HG02642 (cell line): ENCODE measurements at regions not wholly inside any gene's neighbourhood (a gene's known extent, or its start where the extent isn't known, plus 50 kb on each side); places are given as distances from the start of the nearest gene placed in this dataset.
A peak's percentile ranks its signal among the peaks of the same experiment; 100 is the strongest.
"Not testable (repeated sequence)": the region's sequence is repeated elsewhere in the genome, so short reads cannot be mapped to it uniquely, and the experiment has no call there.

Experiments
- ATAC-seq: cut with Tn5 transposase; IDR thresholded peaks from one replicate; pipeline ENCODE4 v1.9.1; 2021; ENCODE audit warnings: mild to moderate bottlenecking; ENCODE audit not compliant: unreplicated experiment, poor library complexity

DNA sequence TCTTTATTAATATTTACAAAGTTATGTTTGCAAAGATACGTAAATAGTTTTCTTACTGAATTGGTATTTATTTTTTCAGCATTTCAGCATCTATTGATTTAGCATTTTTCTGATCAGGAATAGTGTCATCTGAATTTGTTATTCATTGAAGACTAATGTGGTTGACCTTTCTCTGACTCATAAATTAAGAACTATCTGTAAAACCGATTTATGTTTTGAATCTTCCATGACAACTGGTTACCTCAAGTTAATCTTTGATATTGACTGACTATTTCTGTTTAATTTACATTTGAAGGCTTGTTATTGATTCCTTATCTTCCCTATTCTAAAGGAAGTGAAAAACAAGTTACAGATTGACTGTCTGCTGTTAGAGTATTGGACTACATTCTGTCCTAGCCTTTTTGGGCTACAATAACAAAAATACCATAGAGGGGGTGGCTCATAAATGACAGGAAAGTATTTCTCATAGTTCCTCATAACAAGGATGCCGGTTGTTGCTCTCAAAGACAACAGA, 1131.4 kb downstream of the PLA2G4A start:
- no peak for ATAC-seq

DNA sequence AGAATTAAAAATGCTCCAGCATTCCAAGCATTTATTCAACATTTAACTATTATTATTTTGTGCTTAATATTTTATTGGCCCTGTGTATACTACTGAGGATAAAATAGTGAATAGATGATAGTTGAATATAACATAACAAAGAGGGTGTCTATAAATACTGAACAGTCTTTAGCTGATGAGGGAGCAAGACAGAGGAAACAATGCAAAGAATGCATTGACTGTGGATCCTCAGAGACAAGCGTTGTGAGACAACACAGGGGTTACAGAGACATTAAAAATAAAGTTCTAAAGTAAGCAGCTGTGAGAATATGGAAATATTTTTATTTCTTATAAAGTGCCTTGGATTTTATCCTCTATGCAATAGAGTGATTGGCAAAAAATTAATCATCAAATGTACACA, 1133.1 kb downstream of the PLA2G4A start:
- ATAC-seq: no peak

DNA sequence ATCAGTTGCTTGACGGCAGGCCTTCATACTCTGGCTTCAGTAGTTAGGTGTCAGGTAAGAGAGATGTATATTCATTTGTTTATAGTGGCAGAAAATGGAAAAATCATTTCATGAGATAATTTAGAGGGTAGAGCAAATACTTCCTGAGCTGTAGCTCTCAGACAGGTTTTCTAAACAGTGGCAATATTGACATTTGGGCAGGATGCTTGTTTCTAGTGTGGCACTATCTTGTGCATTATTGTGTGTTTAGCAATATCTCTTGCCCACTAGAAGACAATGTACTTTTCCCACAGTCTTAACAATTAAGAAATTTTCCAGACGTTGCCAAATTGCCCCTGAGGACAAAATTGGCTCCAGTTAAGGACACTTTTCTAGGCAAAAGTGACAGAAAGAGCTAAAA, 1143.1 kb downstream of the PLA2G4A start:
- ATAC-seq: no peak

DNA sequence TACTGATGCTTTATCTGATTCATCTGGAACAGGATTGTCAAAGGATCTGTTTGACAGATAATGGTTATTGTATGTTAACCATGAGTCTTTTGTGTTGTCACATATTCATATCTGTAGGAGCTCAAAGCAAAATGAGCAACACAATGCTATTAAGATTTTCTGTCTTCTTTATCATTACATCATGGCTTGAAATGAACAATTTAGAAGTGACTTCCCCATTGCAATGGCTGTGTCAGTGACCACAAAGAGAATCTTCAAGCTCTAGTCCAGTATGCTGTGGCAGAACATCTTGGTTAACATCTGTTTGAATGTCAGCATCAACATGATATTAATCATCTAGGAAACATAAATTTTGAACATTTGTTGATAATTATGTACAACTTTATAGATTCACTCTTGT, 1148.5 kb downstream of the PLA2G4A start:
- no peak for ATAC-seq

DNA sequence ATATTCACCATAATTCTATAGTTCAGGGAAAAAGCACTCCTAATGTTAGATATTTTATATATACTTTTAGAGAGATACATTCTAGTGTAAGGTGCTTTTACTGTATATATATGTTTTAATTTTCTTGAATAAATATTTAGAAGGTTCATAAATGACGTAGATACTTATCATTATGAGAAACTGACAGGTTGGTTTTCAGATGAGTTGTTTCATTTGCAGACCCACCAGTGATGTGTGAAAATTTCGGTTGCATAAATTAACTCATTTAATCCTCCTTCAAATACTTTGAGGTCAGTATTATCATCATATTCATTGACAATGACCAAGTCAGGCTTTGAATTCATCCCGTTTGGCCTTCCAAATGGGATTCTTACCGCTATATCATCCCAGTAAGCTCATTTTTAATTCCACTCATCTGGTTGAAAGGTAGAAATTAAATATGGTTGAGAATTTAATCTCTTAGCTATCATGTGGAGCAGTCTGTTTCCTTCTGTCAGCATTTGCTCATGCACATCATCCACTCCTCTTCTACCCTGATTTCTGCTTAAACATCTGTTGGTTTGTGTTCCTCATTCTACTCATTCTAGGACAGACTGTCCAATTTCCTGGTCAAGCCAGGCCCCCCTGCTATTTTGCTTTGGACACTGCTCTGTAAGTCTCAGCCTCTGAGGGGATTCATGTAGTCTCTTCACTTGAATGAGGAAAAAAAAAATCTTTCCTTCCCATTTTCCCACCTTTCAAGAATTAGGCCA, 1156.6 kb downstream of the PLA2G4A start:
- ATAC-seq: peak; percentile 48

DNA sequence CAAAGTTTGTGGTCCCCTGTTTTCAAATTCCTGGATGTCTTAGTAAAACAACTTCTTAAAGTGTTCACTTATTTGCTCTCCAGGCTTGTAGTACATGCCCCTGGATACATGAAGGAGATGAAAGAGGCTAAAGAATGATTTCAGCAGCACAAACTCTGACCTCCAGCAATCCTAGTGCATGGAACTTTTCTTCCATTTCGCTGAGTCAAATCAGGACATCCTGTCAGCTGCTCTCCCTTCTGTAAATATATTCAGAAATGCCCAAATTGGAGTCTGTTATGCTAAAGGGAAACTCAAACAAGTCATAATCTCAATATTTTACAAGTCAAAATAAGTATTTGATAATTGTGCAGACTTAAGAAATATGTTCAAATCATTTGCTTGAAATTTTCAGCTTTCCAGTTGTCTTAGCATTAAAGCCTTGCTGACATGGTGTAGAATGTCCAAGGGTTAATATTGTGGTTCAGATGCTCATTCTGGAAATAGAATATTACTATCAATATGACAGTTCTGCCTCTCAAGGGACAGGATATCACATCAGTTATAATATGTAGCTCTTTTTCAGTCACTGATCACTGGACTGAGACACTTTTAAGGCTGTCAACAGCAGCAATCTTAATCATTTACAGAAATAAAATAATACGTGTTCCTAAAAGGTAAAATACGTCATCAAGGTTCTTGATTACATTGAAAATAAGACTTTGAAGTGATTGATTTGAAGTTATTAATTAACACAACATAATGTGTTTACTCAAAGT, 1157.3 kb downstream of the PLA2G4A start:
- peak; percentile 75 for ATAC-seq

DNA sequence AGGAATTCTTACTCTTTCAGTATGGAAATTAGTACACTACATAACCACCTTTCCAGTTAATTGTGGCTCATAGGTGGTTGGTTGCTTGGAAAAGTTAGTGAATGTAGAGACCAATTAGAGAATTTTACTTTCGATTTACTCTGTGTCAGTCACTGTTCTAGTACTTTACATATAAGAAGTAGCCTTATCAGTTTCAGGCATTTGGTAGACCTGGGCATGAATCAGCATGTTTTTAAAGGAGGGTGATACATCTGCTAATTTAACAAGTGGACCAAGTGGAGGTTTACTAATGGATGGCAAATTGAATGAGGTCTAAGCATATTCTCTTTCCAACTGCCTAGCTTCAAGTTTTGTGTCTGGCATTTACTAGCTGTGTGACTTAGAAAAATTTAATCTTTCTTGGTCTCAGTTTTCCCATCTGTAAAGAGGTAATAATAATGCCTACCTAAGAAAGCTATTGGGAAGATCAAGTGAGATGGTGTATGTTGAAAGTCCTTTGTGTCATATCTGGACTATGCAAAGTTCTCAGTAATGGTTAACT, 1158.6 kb downstream of the PLA2G4A start:
- ATAC-seq: peak; percentile 35

DNA sequence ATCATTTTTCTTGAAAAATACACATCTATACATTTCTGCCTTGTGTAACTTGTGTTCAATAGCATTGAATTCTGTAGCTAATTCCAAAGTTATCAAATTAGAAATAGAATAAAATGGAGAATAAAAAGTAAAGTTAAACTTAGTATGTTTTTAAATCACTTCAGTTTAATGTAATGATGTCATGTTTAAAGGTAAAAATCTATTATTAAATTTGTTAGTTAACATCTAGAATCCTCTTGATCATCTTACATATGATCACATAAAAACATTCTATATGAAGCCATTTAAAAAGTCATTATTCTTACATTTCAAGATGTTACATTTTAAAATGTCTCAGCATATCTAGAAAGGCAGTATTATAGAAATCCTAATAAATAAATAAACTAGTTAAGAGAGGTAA, 1163.2 kb downstream of the PLA2G4A start:
- no peak for ATAC-seq

DNA sequence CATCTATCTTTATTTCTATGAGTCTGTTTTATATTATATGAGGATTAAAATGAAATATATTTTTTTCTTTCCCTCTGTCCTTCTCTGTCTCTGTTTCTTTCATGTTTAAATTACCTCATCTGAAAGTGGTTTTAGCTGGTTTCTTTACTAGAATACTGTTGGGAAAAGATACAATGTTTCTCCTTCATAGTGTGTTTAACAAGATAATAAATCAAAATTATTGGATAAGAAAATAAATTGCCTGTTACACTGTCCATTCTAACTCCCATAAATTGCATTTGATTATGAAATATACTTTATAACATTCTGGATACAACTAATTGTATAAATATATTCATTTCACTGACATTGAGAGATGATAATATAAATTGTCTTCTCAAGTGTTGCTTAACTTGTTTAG, 1168.0 kb downstream of the PLA2G4A start:
- no peak for ATAC-seq

DNA sequence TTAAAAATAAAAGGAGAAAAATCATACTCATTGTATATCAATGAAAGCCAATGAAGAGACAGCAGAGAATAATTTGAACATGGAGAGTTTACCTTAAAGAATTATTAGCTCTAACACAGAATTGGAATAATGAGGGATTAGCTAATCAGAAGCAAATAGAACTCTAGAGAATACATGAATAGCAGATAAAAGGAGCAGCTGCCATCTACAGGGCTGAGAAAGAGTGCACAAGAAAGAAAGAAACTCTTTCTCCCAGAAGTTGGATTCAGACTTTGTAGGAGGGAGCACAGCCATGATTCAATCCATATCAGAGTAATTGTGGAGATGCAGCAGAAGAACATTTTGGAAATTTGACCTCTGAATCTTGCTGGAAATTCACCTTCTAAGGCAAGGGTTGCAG, 1171.2 kb downstream of the PLA2G4A start:
- ATAC-seq: no peak

DNA sequence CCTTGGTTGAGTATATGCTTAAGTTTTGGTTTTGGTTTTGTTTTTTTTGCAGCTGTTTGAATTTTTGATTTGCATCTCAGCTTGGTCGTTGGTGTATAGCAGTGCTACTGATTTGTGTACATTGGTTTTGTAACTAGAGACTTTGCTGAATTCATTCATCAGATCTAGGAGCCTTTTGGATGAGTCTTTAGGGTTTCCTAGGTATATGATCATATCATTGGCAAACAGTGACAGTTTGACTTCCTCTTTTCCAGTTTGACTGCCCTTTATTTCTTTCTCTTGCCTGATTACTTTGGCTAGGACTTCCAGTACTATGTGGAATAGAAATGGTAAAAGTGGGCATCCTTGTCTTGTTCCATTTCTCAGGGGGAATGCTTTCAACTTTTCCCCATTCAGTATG, 1174.9 kb downstream of the PLA2G4A start:
- not testable (repeated sequence) for ATAC-seq

DNA sequence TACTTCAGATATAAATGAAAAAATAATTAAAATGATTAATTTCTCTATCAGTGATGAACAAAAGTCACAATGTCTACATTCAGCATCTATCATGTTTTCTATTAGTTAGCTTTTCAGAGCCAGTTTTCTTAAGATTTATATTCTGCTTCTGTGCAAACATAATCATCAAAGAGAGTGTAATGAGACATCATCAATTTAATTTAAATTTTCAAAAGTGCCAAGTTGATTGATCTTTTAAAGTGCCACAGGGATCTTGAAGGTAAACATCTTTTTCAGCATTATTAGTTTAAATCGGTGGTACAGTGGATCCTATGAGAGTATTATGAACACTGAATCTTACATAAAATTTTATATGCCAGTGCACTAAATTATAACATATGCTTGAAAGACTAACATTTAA, 1176.1 kb downstream of the PLA2G4A start:
- no peak for ATAC-seq

DNA sequence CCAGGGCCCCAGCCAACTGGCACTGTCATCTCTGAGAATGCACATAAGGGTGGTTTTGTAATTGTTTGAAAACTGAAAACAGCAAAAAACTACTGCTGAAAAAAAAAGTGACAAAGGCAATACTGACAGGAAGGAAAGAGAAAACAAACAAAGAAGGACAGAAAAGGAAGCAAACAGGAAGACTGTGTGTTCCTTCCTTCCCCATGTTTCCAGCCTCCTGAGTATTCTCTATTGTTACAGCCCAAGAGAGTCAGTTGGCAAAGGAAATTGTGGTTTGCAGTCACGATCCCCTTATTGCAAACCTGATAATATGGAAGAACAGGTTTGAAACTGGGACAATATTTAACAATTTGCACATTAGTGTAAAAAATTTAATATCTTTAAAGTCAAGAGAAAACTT, 1177.6 kb downstream of the PLA2G4A start:
- ATAC-seq: no peak

DNA sequence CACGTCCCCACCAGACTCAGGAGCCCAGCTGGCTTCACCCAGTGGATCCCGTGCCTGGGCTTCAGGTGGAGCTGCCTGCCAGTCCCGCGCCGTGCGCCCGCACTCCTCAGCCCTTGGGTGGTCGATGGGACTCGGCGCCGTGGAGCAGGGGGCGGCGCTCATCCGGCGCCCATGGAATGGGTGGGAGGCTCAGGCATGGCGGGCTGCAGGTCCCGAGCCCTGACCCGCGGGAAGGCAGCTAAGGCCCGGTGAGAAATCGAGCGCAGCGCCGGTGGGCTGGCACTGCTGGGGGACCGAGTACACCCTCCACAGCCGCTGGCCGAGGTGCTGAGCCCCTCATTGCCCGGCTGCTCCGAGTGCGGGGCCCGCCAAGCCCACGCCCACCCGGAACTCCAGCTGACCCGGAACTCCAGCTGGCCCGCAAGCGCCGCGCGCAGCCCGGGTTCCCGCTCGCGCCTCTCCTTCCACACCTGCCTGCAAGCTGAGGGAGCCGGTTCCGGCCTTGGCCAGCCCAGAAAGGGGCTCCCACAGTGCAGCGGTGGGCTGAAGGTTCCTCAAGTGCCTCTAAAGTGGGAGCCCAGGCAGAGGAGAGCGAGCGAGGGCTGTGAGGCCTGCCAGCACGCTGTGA, 1184.6 kb downstream of the PLA2G4A start:
- ATAC-seq: not testable (repeated sequence)

DNA sequence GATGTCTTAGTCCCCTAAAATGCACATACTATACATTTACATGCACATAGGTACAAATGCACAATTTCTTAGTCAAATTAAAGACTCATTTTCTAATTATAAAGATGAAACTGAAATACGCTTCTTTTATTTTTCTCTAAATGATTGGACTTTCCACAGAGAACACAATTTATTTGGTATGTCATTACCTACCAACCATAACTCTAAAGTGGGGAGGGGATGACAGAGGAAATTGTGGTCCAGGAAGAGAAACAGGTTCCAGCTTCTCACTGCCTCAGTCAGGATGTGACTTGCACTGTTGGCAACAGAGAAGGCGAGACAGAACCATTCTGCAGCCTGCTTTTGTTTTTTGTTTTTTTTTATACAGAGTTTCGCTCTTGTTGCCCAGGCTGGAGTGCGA, 1189.2 kb downstream of the PLA2G4A start:
- ATAC-seq: no peak

DNA sequence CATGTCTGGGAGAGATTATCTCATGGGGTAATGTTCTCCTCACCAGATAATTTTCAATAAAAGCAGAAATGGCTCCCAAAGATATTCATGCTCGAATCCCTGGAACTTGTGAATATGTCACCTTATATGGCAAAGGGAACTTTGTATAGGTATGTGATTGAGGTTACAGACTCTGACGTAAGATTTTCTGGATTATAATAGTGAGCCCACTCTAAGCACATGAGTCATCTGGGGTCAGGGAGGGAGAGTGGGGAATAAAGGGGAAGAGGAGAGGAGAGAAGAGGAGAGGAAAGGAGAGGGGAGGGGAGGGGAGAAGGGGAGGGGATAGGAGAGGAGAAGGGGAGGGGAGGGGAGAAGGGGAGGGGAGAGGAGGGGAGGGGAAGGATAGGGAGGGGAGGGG, 1193.9 kb downstream of the PLA2G4A start:
- no peak for ATAC-seq

DNA sequence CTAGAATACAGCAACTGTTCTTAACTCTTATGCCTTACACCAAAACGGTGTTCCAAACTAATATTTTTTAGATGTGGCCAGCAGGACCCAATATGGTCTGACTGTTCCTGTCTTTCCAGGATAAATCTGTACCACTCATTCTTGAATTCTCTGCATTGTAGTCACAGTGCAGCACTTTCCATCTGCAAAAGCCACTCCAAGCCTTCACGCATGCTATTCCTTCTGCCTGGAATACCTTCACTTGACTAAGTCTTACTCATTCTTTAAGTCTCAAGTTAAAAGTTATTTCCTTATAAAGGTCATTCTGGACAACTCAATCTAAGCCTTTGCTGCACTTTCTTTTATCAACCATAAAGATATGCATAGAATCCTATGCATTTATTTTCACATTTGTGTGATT, 1194.5 kb downstream of the PLA2G4A start:
- ATAC-seq: no peak

DNA sequence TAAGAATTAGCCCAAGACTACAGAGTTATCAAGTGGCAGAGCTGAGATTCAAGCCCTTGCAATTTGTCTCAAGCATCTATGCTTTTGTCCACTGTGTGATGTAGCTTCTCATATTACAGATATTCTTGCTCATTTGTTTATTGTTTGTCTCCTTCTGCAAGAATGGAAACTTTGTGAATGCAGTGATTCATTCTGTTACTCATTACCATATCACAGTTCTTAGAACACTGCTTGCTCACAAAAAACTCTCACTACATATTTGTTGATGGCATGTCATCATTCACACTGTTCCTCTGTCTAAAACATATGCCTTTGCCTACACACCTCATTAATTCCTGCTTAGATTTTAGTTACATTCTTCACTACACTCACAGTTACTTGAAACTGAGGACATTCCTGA, 1198.9 kb downstream of the PLA2G4A start:
- ATAC-seq: peak; percentile 66

DNA sequence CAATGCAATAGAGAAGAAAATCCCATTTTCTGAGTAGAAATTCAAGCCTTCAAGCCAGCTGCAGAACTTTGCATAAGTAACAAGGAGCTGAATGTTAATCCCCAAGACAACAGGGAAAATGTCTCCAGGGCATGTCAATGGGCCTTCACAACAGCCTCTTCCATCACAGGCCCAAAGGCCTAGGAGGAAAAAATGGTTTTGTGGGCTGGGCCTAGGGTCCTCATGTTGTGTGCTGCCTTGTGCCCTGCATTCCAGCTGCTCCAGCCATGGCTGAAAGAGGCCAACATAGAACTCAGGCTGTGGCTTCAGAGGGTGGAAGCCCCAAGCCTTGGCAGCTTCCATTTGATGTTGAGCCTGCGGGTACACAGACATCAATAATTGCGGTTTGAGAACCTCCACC, 1208.8 kb downstream of the PLA2G4A start:
- ATAC-seq: not testable (repeated sequence)

DNA sequence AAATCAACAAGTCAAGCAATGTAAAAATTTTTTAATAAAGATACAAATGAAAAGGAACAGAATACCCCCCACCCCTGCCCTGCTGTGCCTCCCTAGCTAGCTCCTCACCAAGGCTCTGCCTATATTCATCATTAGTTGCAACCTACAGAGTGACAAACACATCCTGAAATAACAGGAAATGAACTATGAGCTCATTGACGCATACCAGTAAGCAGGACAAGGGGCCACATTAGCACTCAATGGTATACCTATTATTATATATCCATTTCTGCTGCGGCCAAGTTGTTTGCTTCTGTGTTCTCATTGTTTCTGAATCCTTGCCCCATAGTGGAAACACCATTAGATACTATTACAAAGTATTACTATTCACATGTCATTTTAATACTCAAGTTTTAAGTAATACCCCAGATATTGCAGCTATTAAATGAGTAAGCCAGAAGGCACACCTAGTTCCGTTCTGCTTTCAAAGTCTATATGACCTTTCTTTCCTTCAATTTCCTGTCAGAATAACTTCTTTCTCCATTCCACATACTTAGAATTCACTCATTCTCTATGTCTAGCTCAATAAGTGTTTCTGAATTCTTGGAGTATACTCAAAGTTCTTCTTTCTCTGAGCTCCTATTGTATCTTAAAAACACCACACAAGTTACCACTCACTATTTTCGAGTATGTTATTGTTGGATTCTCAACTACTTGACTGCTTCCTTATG, 1214.9 kb downstream of the PLA2G4A start:
- no peak for ATAC-seq
